Nephron (organoid): ENCODE measurements at regions not wholly inside any gene's neighbourhood (a gene's known extent, or its start where the extent isn't known, plus 50 kb on each side); places are given as distances from the start of the nearest gene placed in this dataset.
"Not testable (repeated sequence)": the region's sequence is repeated elsewhere in the genome, so short reads cannot be mapped to it uniquely, and the experiment has no call there.

ENCODE experiments used
- H3K27ac Mint-ChIP-seq, 3 experiments: 2 replicates each; pipeline ENCODE4 v1.8.0; 2020; ENCODE audit warnings: mixed read lengths in 3 of 3, mild to moderate bottlenecking in 2 of 3, moderate library complexity in 1 of 3
- H3K27me3 Mint-ChIP-seq: 2 replicates; pipeline ENCODE4 v1.8.0; 2021; ENCODE audit warnings: low read depth, mild to moderate bottlenecking, moderate library complexity, mixed read lengths
- H3K36me3 Mint-ChIP-seq: 2 replicates; pipeline ENCODE4 v1.8.0; 2020; ENCODE audit warnings: low read depth, mixed read lengths
- H3K4me1 Mint-ChIP-seq: 2 replicates; pipeline ENCODE4 v1.8.0; 2020; ENCODE audit warnings: mixed read lengths
- H3K4me3 Mint-ChIP-seq, 3 experiments: 2 replicates each; pipeline ENCODE4 v1.8.0; 2020; ENCODE audit warnings: mild to moderate bottlenecking in 3 of 3, mixed read lengths in 3 of 3, moderate library complexity in 2 of 3
- H3K9me3 Mint-ChIP-seq: 2 replicates; pipeline ENCODE4 v1.8.0; 2020; ENCODE audit warnings: mixed read lengths
- CTCF ChIP-seq, 3 experiments: fragments of 200-600 bp; sonication (generic); IDR thresholded peaks; one replicate each; pipeline ENCODE4 v1.5.0; 2021; ENCODE audit warnings: antibody characterized with exemption in 3 of 3; ENCODE audit not compliant: unreplicated experiment in 3 of 3

GRCh38 chr5:86686046-86686445, 68.3 kb downstream of the COX7C start:
- no peaks in the 10 kb centered on the region for H3K4me1 Mint-ChIP-seq
- no peaks in the 10 kb centered on the region for H3K27me3 Mint-ChIP-seq

GRCh38 chr5:86688406-86688805, 70.7 kb downstream of the COX7C start:
- no peaks in the 10 kb centered on the region for H3K36me3 Mint-ChIP-seq
- H3K9me3 Mint-ChIP-seq, result no peaks in the 10 kb centered on the region
- H3K4me3 Mint-ChIP-seq, result no peak overlapping the region
- TF ChIP-seq CTCF (IDR thresholded peaks at IDR 0.05; ENCODE audit: unreplicated experiment in 3 of 3), result no peak
- no peaks in the 10 kb centered on the region for H3K4me1 Mint-ChIP-seq
- H3K27me3 Mint-ChIP-seq, result no peaks in the 10 kb centered on the region
- peak overlapping the region in 2 of 3 experiments; percentile 19 to 82 for H3K27ac Mint-ChIP-seq

More at GRCh38 chr5:86686046-86686445, 68.3 kb downstream of the COX7C start:
- Mint-ChIP-seq H3K9me3 (no peaks in the 10 kb centered on the region), H3K36me3 (no peaks in the 10 kb centered on the region), H3K27ac (peak overlapping the region in 2 of 3 experiments; percentile 10 to 16), H3K4me3 (no peak overlapping the region)
- no peak for TF ChIP-seq CTCF (IDR thresholded peaks at IDR 0.05; ENCODE audit: unreplicated experiment in 3 of 3)

GRCh38 chr5:86689103-86689729, 71.5 kb downstream of the COX7C start:
- Mint-ChIP-seq H3K27ac (peak overlapping the region in 2 of 3 experiments; percentile 19 to 52), H3K36me3 (no peaks in the 10 kb centered on the region), H3K4me3 (no peak overlapping the region), H3K9me3 (no peaks in the 10 kb centered on the region), H3K27me3 (no peaks in the 10 kb centered on the region), H3K4me1 (no peaks in the 10 kb centered on the region)
- no peak for TF ChIP-seq CTCF (IDR thresholded peaks at IDR 0.05; ENCODE audit: unreplicated experiment in 3 of 3)

DNA sequence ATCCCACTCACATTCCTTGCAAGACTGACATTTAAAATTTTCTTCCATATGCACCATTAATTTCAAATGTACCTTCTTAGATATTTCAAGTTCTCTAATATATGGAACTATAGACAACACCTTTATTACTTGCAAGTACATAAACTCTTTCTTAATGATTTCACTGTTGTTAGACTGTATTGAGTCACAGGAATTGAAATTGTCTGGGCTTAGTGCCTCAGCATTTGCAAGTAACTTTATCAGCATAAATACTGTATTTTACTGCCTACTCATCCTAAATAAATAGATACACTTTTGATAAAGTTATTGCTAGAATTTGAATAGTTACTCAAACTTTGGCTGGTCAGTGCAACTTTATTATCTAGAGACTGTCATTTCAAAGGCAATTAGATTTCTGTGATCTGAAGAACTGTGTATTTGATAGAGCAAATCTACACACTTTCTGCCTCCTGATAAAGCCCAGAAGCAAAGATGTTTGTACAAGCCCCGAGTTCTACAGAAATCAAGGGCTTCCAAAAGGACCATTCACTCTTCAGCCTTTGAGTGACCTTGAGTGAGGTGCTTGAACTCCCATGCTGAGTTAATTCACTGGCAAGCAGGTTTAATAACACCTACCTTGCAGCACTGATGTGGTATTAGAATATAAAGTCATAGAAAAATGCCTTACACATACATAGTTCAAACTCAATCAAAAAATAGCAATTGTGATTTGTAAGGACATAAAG, 91.6 kb downstream of the COX7C start:
- no peaks in the 10 kb centered on the region for H3K9me3 Mint-ChIP-seq

GRCh38 chr5:86716121-86716520, 98.4 kb downstream of the COX7C start:
- Mint-ChIP-seq H3K9me3 (no peaks in the 10 kb centered on the region), H3K27ac (no peak overlapping the region), H3K4me1 (no peaks in the 10 kb centered on the region), H3K27me3 (no peaks in the 10 kb centered on the region), H3K36me3 (no peaks in the 10 kb centered on the region), H3K4me3 (no peak overlapping the region)
- TF ChIP-seq CTCF (IDR thresholded peaks at IDR 0.05; ENCODE audit: unreplicated experiment in 3 of 3), result no peak

More for the DNA sequence above, 91.6 kb downstream of the COX7C start:
- Mint-ChIP-seq H3K4me3 (no peak overlapping the region), H3K36me3 (no peaks in the 10 kb centered on the region), H3K27me3 (no peaks in the 10 kb centered on the region), H3K4me1 (no peaks in the 10 kb centered on the region), H3K27ac (no peak overlapping the region)
- no peak for TF ChIP-seq CTCF (IDR thresholded peaks at IDR 0.05; ENCODE audit: unreplicated experiment in 3 of 3)

- not testable (repeated sequence) for H3K36me3 Mint-ChIP-seq, H3K27ac Mint-ChIP-seq, H3K27me3 Mint-ChIP-seq, H3K4me3 Mint-ChIP-seq, H3K4me1 Mint-ChIP-seq
- peaks cover 37% of the 10 kb centered on the region for H3K9me3 Mint-ChIP-seq
Observed at GRCh38 chr5:86731319-86732117, 113.8 kb downstream of the COX7C start.
